ENCODE measurements at regions not wholly inside any gene's neighbourhood (a gene's known extent, or its start where the extent isn't known, plus 50 kb on each side); places are given as distances from the start of the nearest gene placed in this dataset.

DNA sequence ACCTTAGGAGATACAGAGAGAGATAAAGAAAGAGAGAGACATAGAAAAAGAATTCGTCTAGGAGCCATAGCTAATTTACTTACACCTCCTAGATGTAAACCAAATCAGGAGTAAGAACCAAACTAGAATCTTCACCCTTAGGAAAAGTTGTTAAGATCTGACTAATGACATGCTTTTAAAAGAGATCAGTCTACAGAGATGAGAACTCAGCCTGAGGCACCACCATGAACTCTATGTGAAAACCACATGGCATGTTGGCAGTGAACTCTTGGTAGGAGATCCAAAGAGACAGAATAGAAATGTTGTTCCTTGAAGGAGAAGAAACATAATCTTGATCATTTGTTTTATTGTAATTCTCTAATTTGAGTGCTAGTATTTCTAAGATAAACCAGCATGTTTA lies 585.4 kb upstream of the ID2 start:
- no peak for DNase-seq (ENCODE audit: extremely low spot score, unreplicated experiment)
- TF ChIP-seq, protein P1, sequence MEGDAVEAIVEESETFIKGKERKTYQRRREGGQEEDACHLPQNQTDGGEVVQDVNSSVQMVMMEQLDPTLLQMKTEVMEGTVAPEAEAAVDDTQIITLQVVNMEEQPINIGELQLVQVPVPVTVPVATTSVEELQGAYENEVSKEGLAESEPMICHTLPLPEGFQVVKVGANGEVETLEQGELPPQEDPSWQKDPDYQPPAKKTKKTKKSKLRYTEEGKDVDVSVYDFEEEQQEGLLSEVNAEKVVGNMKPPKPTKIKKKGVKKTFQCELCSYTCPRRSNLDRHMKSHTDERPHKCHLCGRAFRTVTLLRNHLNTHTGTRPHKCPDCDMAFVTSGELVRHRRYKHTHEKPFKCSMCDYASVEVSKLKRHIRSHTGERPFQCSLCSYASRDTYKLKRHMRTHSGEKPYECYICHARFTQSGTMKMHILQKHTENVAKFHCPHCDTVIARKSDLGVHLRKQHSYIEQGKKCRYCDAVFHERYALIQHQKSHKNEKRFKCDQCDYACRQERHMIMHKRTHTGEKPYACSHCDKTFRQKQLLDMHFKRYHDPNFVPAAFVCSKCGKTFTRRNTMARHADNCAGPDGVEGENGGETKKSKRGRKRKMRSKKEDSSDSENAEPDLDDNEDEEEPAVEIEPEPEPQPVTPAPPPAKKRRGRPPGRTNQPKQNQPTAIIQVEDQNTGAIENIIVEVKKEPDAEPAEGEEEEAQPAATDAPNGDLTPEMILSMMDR (IDR thresholded peaks at IDR 0.05): no peak
- no peak overlapping the region for H3K27ac Mint-ChIP-seq (ENCODE audit: unreplicated experiment)
- no peaks in the 10 kb centered on the region for H3K4me1 Mint-ChIP-seq (ENCODE audit: unreplicated experiment)
- no peaks in the 10 kb centered on the region for H3K9me3 Mint-ChIP-seq (ENCODE audit: unreplicated experiment)
- H3K36me3 Mint-ChIP-seq (ENCODE audit: unreplicated experiment): no peaks in the 10 kb centered on the region
- H3K4me3 Mint-ChIP-seq (ENCODE audit: unreplicated experiment): no peak overlapping the region
- H3K27me3 Mint-ChIP-seq (ENCODE audit: unreplicated experiment): no peaks in the 10 kb centered on the region

DNA sequence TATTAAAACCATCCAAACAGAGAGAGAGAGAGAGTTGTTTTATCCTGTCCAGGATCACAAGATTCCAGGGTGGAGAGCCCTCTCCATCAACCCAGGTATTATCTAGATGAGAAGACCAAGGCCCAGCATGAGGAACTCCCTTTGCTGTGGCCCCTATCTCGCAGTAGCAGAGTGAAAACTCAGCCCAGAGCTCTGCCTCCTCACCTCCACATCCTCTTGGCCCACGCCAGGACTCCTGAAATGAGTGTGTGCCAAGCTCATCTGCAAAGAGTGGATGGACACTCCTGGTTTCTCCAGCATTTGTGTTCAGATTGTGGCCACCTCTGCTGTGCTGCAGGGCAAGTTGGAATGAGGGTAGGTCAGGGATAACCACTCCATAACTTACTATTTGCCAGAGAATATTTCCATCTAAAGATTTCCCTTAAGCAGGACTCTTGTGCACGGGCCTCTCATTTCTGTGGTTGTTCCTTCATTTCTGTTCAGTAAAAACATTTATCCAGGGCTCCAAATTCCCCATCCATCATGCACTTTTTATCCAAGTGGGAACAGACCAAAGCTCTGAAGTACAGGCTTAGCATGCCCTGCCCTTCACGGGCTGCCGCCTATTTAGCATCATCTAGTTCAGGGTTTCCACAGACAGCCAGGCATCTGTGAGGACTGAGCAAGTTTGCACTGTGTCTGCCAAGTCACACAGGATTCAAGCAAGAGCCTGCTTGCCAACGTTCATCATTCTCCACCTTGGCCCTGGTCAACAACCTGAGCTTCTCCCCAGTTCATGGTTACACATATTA lies 583.2 kb upstream of the ID2 start:
- no peaks in the 10 kb centered on the region for H3K27me3 Mint-ChIP-seq (ENCODE audit: unreplicated experiment)
- DNase-seq (ENCODE audit: extremely low spot score, unreplicated experiment): no peak
- no peaks in the 10 kb centered on the region for H3K36me3 Mint-ChIP-seq (ENCODE audit: unreplicated experiment)
- TF ChIP-seq, protein P1 (IDR thresholded peaks at IDR 0.05): no peak
- no peaks in the 10 kb centered on the region for H3K4me1 Mint-ChIP-seq (ENCODE audit: unreplicated experiment)
- H3K4me3 Mint-ChIP-seq (ENCODE audit: unreplicated experiment): no peak overlapping the region
- no peak overlapping the region for H3K27ac Mint-ChIP-seq (ENCODE audit: unreplicated experiment)
- no peaks in the 10 kb centered on the region for H3K9me3 Mint-ChIP-seq (ENCODE audit: unreplicated experiment)

DNA sequence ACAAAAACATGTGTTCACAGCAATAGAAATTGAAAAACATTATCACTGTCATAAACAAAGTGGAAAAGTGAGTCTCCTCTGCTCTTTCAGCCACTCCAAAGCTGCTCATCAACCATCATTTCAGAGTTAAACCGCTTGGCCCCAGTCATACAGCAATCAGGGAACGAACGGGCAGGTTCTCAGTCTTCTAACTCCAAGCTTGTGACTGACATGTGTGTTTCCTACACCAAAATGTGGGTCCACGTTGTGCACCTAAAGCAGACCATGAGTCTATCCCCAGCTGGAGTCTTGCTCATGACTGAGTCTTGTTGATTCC lies 582.6 kb upstream of the ID2 start:
- Mint-ChIP-seq H3K27ac (ENCODE audit: unreplicated experiment) (no peak overlapping the region), H3K27me3 (ENCODE audit: unreplicated experiment) (peaks cover 4% of the 10 kb centered on the region), H3K4me1 (ENCODE audit: unreplicated experiment) (no peaks in the 10 kb centered on the region), H3K36me3 (ENCODE audit: unreplicated experiment) (no peaks in the 10 kb centered on the region), H3K4me3 (ENCODE audit: unreplicated experiment) (no peak overlapping the region), H3K9me3 (ENCODE audit: unreplicated experiment) (no peaks in the 10 kb centered on the region)
- TF ChIP-seq, protein P1 (IDR thresholded peaks at IDR 0.05): no peak
- no peak for DNase-seq (ENCODE audit: extremely low spot score, unreplicated experiment)

DNA sequence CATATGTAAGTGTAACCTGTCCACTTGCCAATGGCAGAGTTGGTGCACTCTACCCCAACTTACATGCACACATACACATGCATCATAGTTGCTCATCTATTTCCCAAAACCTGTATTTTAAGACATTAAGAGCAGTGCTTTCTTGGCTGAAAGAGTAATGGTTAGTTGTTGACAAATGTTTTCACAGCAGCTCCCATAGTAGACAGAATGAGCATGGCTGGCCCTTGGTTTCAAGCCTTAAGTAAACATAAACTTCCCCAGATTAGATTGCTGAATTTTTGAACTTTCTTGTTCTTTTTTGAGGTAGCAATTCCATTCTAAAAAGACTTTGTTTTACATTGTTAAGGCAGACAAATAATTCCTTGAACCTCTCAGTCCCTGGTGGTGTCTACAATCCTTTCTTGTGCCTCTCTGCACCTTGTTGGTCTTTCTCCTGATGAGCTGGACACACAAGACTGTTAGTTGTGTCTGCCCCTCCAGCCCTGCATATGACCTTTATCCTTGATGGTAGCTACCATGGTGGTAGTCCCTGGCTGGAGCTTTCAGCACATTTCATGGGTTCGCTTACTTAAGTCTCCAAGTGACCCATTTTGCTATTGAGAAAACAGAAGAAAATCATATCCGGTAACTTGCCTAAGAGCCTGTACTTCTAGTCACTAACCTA lies 580.1 kb upstream of the ID2 start:
- no peak overlapping the region for H3K27ac Mint-ChIP-seq (ENCODE audit: unreplicated experiment)

DNA sequence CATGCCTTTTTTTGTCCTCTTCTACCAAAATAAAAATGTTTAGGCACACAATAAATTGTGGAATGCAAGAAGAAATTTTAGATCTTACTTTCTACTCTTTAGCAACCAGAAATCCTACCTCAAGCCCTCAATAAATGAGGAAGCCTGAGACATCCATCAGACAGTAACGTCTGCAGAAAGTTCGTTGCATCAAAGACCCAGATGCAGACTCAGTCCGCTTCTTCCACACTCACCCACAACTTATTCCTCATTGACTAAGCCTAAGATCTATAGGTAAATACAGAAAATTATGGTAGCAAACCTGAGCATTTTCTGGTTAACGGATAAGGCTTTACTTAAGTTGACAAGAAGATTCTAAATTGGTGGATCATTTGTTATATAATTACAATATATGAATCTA lies 579.4 kb upstream of the ID2 start:
- no peak overlapping the region for H3K27ac Mint-ChIP-seq (ENCODE audit: unreplicated experiment)
- TF ChIP-seq, protein P1 (IDR thresholded peaks at IDR 0.05): no peak
- no peaks in the 10 kb centered on the region for H3K36me3 Mint-ChIP-seq (ENCODE audit: unreplicated experiment)
- no peaks in the 10 kb centered on the region for H3K4me1 Mint-ChIP-seq (ENCODE audit: unreplicated experiment)
- no peaks in the 10 kb centered on the region for H3K9me3 Mint-ChIP-seq (ENCODE audit: unreplicated experiment)
- H3K4me3 Mint-ChIP-seq (ENCODE audit: unreplicated experiment): no peak overlapping the region
- no peak for DNase-seq (ENCODE audit: extremely low spot score, unreplicated experiment)
- H3K27me3 Mint-ChIP-seq (ENCODE audit: unreplicated experiment): peaks cover 11% of the 10 kb centered on the region

More for the DNA sequence above, 580.1 kb upstream of the ID2 start:
- TF ChIP-seq, protein P1 (IDR thresholded peaks at IDR 0.05): no peak
- Mint-ChIP-seq H3K9me3 (ENCODE audit: unreplicated experiment) (no peaks in the 10 kb centered on the region), H3K4me3 (ENCODE audit: unreplicated experiment) (no peak overlapping the region), H3K4me1 (ENCODE audit: unreplicated experiment) (no peaks in the 10 kb centered on the region), H3K27me3 (ENCODE audit: unreplicated experiment) (peaks cover 11% of the 10 kb centered on the region), H3K36me3 (ENCODE audit: unreplicated experiment) (no peaks in the 10 kb centered on the region)
- no peak for DNase-seq (ENCODE audit: extremely low spot score, unreplicated experiment)
